DMS53 treated with DMSO at 0.1 percent for 48 hours (cell line): ENCODE measurements at regions not wholly inside any gene's neighbourhood (a gene's known extent, or its start where the extent isn't known, plus 50 kb on each side); places are given as distances from the start of the nearest gene placed in this dataset.
"Not testable (repeated sequence)": the region's sequence is repeated elsewhere in the genome, so short reads cannot be mapped to it uniquely, and the experiment has no call there.

Experiments
- DNase-seq: peaks from one replicate; lab custom pipeline; 2025; ENCODE audit not compliant: unreplicated experiment; lab: John Stamatoyannopoulos, UW

DNA sequence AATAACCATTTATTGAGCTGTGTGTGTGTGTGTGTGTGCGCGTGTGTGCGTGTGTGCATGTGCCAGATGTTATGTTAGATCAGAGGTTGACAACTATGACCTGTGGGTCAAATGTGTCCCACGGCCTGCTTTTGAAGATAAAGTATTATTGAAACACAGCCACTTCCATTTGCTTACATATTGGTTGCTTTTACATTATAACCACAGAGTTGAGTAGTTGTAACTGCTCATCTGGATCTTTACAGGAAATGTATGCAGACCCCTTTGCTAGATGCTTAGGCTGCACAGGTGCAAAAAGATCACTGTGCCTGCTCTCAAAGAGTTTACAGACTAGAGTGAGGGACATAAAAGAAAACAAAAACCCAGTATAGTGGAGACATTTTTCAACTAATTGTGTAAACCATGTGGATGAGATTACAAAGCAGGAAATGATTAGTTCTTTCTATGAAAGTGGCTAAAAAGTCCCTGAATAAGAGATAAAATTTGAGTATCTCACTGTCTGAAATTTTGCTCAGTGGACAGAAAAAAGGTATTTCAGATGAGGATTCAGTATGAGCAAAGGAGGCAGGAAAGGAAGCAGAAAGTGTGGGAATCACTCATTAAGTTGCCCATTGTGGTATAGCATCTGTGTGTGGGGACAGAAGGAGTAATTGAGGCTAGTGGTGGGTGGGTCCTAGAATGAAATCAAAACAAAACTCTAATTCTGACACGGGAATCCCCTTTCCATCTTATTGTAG, 188.4 kb downstream of the PAH start:
- no peak for DNase-seq

GRCh38 chr12:102726686-102727085, 190.4 kb downstream of the PAH start:
- no peak for DNase-seq

GRCh38 chr12:102722147-102722546, 194.9 kb downstream of the PAH start:
- no peak for DNase-seq

DNA sequence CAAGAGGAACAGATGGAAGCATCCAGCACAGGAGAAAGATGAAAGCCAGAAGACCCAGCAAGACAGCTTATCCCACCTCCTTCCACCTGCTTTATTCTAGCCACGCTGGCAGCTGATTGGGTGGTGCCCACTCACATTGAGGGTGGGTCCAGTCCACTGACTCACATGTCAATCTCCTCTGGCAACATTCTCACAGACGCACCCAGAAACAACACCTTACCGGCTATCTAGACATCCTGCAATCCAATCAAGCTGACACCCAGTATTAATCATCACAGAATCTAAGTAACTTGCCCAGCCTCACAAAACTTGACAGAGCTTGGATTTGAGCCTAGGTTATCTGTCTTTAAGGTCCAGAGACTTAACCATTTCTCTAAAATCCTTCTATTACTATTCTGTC, 208.9 kb downstream of the PAH start:
- no peak for DNase-seq

GRCh38 chr12:102702447-102703114, 214.5 kb downstream of the PAH start:
- peak; percentile 68 for DNase-seq

GRCh38 chr12:102696045-102696444, 215.7 kb upstream of the IGF1 start:
- DNase-seq: no peak

DNA sequence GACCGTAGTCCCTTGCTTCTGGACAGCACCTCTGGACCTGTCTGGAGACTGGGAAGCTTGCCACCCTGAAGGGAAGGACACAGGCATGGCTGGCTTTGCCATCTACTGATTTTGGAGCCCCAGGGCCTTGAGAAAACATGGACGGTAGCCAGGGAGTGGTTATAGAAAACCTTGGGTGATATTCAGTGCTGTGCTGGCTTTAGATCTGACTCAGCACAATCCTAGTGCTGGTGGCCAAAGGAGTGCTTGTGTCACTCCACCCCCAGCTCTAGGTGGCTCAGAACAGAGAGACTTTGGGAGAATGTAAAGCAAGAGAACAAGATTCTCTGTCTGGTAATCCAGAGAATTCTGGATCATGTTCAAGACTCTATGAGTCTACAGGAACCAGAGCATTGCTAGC, 214.5 kb upstream of the IGF1 start:
- no peak for DNase-seq

GRCh38 chr12:102691773-102692555, 211.6 kb upstream of the IGF1 start:
- DNase-seq: peak; percentile 21

- DNase-seq: no peak
These were observed 209.9 kb upstream of the IGF1 start for GRCh38 chr12:102690253-102690652.

GRCh38 chr12:102689701-102690100, 209.3 kb upstream of the IGF1 start:
- no peak for DNase-seq

DNA sequence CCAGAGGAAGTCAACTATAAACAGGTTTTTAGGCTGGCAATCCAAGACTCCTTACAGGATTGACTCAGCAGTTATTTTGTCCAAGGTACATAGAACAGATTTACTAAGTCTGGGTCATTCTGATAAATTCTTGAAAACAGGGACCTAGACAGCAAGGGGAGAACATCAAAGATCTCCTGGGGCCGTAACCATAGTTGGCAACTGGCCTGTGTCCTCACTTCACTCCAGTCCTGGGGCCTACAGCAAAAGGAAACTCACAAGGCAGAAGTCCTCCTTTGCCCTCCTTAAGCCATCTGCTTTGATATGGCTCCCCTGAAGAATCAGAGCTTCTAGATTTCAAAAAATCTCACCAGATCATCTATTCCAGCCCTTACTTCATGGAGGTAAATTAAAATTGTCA, 207.2 kb upstream of the IGF1 start:
- no peak for DNase-seq

GRCh38 chr12:102685841-102686240, 205.5 kb upstream of the IGF1 start:
- DNase-seq: no peak

- no peak for DNase-seq
These were observed 204.8 kb upstream of the IGF1 start for GRCh38 chr12:102685172-102685571.

GRCh38 chr12:102682366-102683289, 202.3 kb upstream of the IGF1 start:
- DNase-seq: no peak

- no peak for DNase-seq
These were observed 201.4 kb upstream of the IGF1 start for GRCh38 chr12:102681747-102682146.

DNA sequence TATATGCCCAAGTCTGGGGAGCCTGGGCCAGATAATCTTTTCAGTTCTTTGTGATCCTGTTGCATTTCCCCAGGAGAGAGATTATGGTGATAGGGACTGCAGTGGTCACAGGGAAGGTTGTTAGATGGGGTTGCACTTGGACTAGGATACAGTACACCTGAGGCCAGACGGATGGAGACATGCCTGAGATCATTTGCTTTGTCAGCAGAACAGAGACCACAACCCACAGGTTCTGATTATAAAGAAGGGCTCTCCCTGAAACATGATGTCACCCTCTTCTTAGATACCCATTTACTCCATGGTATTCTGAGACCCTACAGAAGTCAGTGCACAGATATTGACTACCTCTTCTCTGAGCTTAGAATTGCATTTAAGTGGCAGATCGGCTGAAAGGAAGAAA, 200.9 kb upstream of the IGF1 start:
- no peak for DNase-seq

DNA sequence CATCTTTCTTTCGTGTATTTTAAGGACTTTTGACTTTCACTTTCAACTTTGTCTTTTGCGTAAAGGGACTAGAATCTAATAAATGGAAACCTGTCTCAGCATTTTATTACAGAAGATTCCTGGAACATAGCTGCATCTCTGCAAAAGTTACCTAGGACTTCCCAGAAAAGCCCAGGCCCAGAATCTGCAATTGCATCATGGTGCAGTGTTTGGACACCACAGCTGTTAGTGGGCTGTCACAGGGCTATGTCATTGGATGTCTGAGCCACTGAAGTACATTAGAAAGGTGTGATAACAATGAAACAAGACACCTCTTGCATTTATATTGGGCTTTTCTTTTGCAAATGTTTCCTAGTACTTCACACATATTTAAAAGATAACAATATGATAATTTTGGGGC, 199.9 kb upstream of the IGF1 start:
- DNase-seq: no peak

DNA sequence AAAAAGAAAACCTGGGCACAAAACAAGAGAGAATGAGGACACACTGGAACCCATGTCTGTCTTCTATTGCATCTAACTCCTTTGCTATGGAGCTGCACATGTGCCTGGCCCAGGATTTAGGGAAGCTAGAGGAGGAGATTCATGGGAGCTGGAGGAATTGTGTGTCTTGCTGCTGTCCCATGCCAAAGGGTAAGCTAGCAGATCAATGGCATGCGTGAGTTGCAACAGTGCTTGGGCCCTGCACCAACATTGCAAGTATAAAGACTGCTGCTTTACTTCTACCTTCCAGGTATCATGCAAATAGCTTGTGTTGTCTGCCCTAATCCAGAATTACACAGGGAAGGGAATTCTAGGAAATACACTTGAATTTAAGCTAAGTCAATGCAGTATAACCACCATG, 196.4 kb upstream of the IGF1 start:
- DNase-seq: no peak

DNA sequence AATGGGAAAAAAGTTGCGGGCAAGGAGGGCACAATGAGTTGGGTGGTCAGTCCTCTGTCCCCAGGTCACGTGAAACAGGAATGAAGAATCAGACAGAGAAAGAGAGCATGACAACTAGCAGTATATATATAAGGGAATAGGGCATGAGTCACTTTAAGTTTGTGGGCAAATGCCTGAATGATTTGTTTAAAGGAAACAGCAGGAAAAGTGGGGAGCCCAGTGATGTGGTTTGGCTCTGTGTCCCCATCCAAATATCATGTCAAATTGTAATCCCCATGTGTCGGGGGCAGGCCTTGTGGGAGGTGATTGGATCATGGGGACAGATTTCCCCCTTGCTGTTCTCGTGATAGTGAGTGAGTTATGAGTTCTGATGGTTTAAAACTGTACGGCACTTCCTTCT, 195.3 kb upstream of the IGF1 start:
- no peak for DNase-seq

- no peak for DNase-seq
These were observed 193.2 kb upstream of the IGF1 start for GRCh38 chr12:102673606-102674005.

DNA sequence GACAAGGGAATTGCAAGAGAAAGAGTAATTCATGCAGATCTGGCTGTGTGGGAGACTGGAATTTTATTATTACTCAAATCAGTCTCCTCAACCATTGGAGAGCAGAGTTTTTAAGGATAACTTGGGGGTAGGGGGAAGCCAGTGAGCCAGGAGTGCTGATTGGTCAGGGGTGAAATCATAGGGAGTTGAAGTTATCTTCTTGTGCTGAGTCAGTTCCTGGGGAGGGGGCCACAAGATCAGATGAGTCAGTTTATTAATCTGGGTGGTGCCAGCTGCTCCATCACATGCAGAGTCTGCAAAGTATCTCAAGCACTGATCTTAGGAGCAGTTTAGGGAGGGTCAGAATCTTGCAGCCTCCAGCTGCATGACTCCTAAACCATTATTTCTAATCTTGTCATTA, 191.8 kb upstream of the IGF1 start:
- DNase-seq: not testable (repeated sequence)
